Stimulated activated CD8-positive, alpha-beta memory T cell treated with anti-CD3 and anti-CD28 coated beads, Interleukin-12 subunit alpha, Interleukin-12 subunit beta, amount 100 ng/mL, for 1 hour (primary cell): ENCODE measurements at regions not wholly inside any gene's neighbourhood (a gene's known extent, or its start where the extent isn't known, plus 50 kb on each side); places are given as distances from the start of the nearest gene placed in this dataset.

Experiments used
- DNase-seq: peaks from one replicate; pipeline ENCODE4 v3.0.0-alpha.2; 2020; ENCODE audit warnings: low read depth

- no peak for DNase-seq
Observed at GRCh38 chrX:38991656-38992440, 190.6 kb downstream of the MID1IP1 start.

- no peak for DNase-seq
Observed at GRCh38 chrX:38992441-38993096, 191.3 kb downstream of the MID1IP1 start.

GRCh38 chrX:38993500-38993899 lies 192.2 kb downstream of the MID1IP1 start:
- no peak for DNase-seq

- DNase-seq, result no peak
Observed at GRCh38 chrX:38999099-38999498, 197.8 kb downstream of the MID1IP1 start.

GRCh38 chrX:38999967-39000745 lies 198.9 kb downstream of the MID1IP1 start:
- DNase-seq, result no peak

GRCh38 chrX:39000802-39001201 lies 199.5 kb downstream of the MID1IP1 start:
- DNase-seq, result no peak

GRCh38 chrX:39002466-39002865 lies 201.2 kb downstream of the MID1IP1 start:
- DNase-seq, result no peak

- DNase-seq, result no peak
Observed at GRCh38 chrX:39008549-39008948, 207.3 kb downstream of the MID1IP1 start.

GRCh38 chrX:39011454-39012221 lies 210.4 kb downstream of the MID1IP1 start:
- DNase-seq, result no peak

- DNase-seq, result no peak
Observed at GRCh38 chrX:39012621-39013111, 211.4 kb downstream of the MID1IP1 start.

GRCh38 chrX:39016556-39016955 lies 215.3 kb downstream of the MID1IP1 start:
- DNase-seq, result no peak

- DNase-seq, result no peak
Observed at GRCh38 chrX:39017077-39017476, 215.8 kb downstream of the MID1IP1 start.

GRCh38 chrX:39017716-39018115 lies 216.5 kb downstream of the MID1IP1 start:
- no peak for DNase-seq

- no peak for DNase-seq
Observed at GRCh38 chrX:39018541-39018940, 217.3 kb downstream of the MID1IP1 start.

GRCh38 chrX:39019056-39019455 lies 217.8 kb downstream of the MID1IP1 start:
- no peak for DNase-seq

GRCh38 chrX:39020051-39020669 lies 218.9 kb downstream of the MID1IP1 start:
- no peak for DNase-seq

- DNase-seq, result no peak
Observed at GRCh38 chrX:39022106-39022505, 220.8 kb downstream of the MID1IP1 start.

GRCh38 chrX:39029221-39029620 lies 228.0 kb downstream of the MID1IP1 start:
- no peak for DNase-seq

GRCh38 chrX:39030636-39031035 lies 229.4 kb downstream of the MID1IP1 start:
- no peak for DNase-seq

- no peak for DNase-seq
Observed at GRCh38 chrX:39039890-39040289, 238.6 kb downstream of the MID1IP1 start.

- DNase-seq, result no peak
Observed at GRCh38 chrX:39043838-39044550, 242.7 kb downstream of the MID1IP1 start.
